ENCODE measurements at regions not wholly inside any gene's neighbourhood (a gene's known extent, or its start where the extent isn't known, plus 50 kb on each side); places are given as distances from the start of the nearest gene placed in this dataset.
"Not testable (repeated sequence)": the region's sequence is repeated elsewhere in the genome, so short reads cannot be mapped to it uniquely, and the experiment has no call there.

DNA sequence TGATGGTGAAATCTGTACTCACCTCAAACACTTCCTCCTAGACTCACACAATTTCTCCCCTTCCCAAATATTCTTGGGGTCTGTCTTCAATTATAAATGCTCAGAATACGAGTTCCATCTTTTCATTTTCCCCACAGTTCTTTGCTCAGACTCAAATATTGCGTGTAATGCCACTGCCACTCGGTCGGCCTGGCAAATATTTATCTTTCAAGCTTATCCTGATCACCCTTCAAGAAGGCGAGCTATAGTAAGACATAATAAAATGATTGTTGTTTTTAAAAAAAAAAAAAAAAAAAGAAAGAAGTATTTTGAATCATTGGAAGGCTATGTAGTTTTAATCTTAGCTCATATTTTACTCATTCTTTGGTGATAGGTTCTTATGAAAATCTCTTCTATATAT, 824.6 kb upstream of the GBE1 start:
- H3K4me1 ChIP-seq (ENCODE audit: control insufficient read depth, insufficient read depth, low read length); H3K36me3 ChIP-seq (ENCODE audit: control insufficient read depth, insufficient read depth, low read length); DNase-seq; H3K27me3 ChIP-seq (ENCODE audit: control insufficient read depth, insufficient read depth, low read length); H3K4me3 ChIP-seq (ENCODE audit: low read length); H3K27ac ChIP-seq (ENCODE audit: low read length): not testable (repeated sequence)
- WGBS (ENCODE audit: insufficient coverage, low lambda C conversion rate): no CpG with 5 or more reads among the region's 5 CpGs
- H3K9me3 ChIP-seq (ENCODE audit: control insufficient read depth, low read depth, low read length): peaks cover 11% of the 10 kb centered on the region

DNA sequence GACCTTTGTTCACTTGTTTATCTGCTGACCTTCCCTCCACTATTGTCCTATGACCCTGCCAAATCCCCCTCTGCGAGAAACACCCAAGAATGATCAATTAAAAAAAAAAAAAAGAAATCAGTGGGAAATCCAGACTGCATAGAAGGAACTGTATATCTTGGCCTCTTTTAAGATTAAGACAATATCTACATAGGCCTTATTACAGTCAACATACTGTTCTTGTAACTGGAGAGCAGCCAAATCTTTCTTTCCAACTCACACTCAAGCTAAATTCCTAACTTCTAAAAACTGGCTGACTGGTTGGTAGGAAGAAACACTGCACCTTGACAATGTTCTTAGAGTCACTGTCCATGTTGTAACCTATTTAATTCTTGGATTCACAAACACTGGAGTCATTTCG, 824.1 kb upstream of the GBE1 start:
- no CpG with 5 or more reads among the region's 2 CpGs for WGBS (ENCODE audit: insufficient coverage, low lambda C conversion rate)
- not testable (repeated sequence) for H3K27me3 ChIP-seq (ENCODE audit: control insufficient read depth, insufficient read depth, low read length); H3K27ac ChIP-seq (ENCODE audit: low read length); DNase-seq; H3K4me3 ChIP-seq (ENCODE audit: low read length); H3K4me1 ChIP-seq (ENCODE audit: control insufficient read depth, insufficient read depth, low read length); H3K36me3 ChIP-seq (ENCODE audit: control insufficient read depth, insufficient read depth, low read length)
- peaks cover 11% of the 10 kb centered on the region for H3K9me3 ChIP-seq (ENCODE audit: control insufficient read depth, low read depth, low read length)

GRCh38 chr3:82584861-82585260, 823.4 kb upstream of the GBE1 start:
- DNase-seq; H3K4me3 ChIP-seq (ENCODE audit: low read length); H3K27ac ChIP-seq (ENCODE audit: low read length); H3K4me1 ChIP-seq (ENCODE audit: control insufficient read depth, insufficient read depth, low read length); H3K27me3 ChIP-seq (ENCODE audit: control insufficient read depth, insufficient read depth, low read length); H3K36me3 ChIP-seq (ENCODE audit: control insufficient read depth, insufficient read depth, low read length): not testable (repeated sequence)
- H3K9me3 ChIP-seq (ENCODE audit: control insufficient read depth, low read depth, low read length): peaks cover 11% of the 10 kb centered on the region
- WGBS (ENCODE audit: insufficient coverage, low lambda C conversion rate): no CpG with 5 or more reads among the region's 27 CpGs

DNA sequence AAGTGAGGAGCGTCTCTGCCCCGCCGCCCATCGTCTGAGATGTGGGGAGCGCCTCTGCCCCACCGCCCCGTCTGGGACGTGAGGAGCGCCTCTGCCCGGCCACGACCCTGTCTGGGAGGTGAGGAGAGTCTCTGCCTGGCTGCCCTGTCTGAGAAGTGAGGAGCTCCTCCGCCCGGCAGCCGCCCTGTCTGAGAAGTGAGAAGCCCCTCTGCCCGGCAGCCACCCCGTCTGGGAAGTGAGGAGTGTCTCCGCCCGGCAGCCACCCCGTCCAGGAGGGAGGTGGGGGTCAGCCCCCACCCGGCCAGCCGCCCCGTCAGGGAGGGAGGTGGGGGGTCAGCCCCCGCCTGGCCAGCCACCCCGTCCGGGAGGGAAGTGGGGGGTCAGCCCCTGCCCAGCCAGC, 823.0 kb upstream of the GBE1 start:
- not testable (repeated sequence) for H3K36me3 ChIP-seq (ENCODE audit: control insufficient read depth, insufficient read depth, low read length); H3K4me3 ChIP-seq (ENCODE audit: low read length); H3K4me1 ChIP-seq (ENCODE audit: control insufficient read depth, insufficient read depth, low read length); H3K27ac ChIP-seq (ENCODE audit: low read length); H3K27me3 ChIP-seq (ENCODE audit: control insufficient read depth, insufficient read depth, low read length); DNase-seq
- WGBS (ENCODE audit: insufficient coverage, low lambda C conversion rate): no CpG with 5 or more reads among the region's 25 CpGs
- H3K9me3 ChIP-seq (ENCODE audit: control insufficient read depth, low read depth, low read length): peaks cover 11% of the 10 kb centered on the region

GRCh38 chr3:82581350-82581749, 819.9 kb upstream of the GBE1 start:
- H3K4me3 ChIP-seq (ENCODE audit: low read length): no peak overlapping the region
- H3K9me3 ChIP-seq (ENCODE audit: control insufficient read depth, low read depth, low read length): peaks cover 11% of the 10 kb centered on the region
- no peak overlapping the region for H3K27ac ChIP-seq (ENCODE audit: low read length)
- H3K27me3 ChIP-seq (ENCODE audit: control insufficient read depth, insufficient read depth, low read length): no peaks in the 10 kb centered on the region
- no peaks in the 10 kb centered on the region for H3K4me1 ChIP-seq (ENCODE audit: control insufficient read depth, insufficient read depth, low read length)
- WGBS (ENCODE audit: insufficient coverage, low lambda C conversion rate): 90% methylated on average over 1 of the region's 3 CpGs
- DNase-seq: no peak
- no peaks in the 10 kb centered on the region for H3K36me3 ChIP-seq (ENCODE audit: control insufficient read depth, insufficient read depth, low read length)

DNA sequence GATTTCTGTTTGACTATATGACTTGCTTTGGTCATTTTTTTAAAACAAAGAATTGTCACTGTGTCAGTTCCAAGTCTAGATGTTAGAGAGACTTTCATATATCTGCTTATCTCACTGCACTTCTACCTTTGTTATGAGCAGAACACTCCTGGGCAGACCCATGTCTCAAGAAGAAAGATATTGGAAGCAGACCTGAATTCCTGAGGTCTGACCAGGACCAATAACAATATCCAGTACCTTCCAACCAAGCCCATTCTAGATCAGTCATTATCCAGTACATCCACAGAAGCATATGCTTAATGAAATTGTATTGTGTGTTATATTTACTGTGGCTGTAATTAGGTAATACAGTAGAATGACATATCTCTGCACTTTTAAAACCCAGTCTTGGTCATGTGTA, 811.3 kb upstream of the GBE1 start:
- H3K9me3 ChIP-seq (ENCODE audit: control insufficient read depth, low read depth, low read length): no peaks in the 10 kb centered on the region

GRCh38 chr3:82568776-82569338, 807.4 kb upstream of the GBE1 start:
- Histone ChIP-seq H3K27ac (ENCODE audit: low read length) (no peak overlapping the region), H3K36me3 (ENCODE audit: control insufficient read depth, insufficient read depth, low read length) (no peaks in the 10 kb centered on the region), H3K27me3 (ENCODE audit: control insufficient read depth, insufficient read depth, low read length) (no peaks in the 10 kb centered on the region), H3K4me3 (ENCODE audit: low read length) (no peak overlapping the region), H3K4me1 (ENCODE audit: control insufficient read depth, insufficient read depth, low read length) (no peaks in the 10 kb centered on the region), H3K9me3 (ENCODE audit: control insufficient read depth, low read depth, low read length) (no peaks in the 10 kb centered on the region)
- WGBS (ENCODE audit: insufficient coverage, low lambda C conversion rate): 65% methylated on average over 2 of the region's 3 CpGs
- DNase-seq: no peak

More for the DNA sequence above, 811.3 kb upstream of the GBE1 start:
- Histone ChIP-seq H3K4me3 (ENCODE audit: low read length) (no peak overlapping the region), H3K36me3 (ENCODE audit: control insufficient read depth, insufficient read depth, low read length) (no peaks in the 10 kb centered on the region), H3K27ac (ENCODE audit: low read length) (no peak overlapping the region), H3K4me1 (ENCODE audit: control insufficient read depth, insufficient read depth, low read length) (no peaks in the 10 kb centered on the region), H3K27me3 (ENCODE audit: control insufficient read depth, insufficient read depth, low read length) (no peaks in the 10 kb centered on the region)
- no peak for DNase-seq

GRCh38 chr3:82567029-82567600, 805.7 kb upstream of the GBE1 start:
- Histone ChIP-seq H3K27me3 (ENCODE audit: control insufficient read depth, insufficient read depth, low read length) (no peaks in the 10 kb centered on the region), H3K27ac (ENCODE audit: low read length) (no peak overlapping the region), H3K9me3 (ENCODE audit: control insufficient read depth, low read depth, low read length) (no peaks in the 10 kb centered on the region), H3K36me3 (ENCODE audit: control insufficient read depth, insufficient read depth, low read length) (no peaks in the 10 kb centered on the region), H3K4me1 (ENCODE audit: control insufficient read depth, insufficient read depth, low read length) (no peaks in the 10 kb centered on the region), H3K4me3 (ENCODE audit: low read length) (no peak overlapping the region)
- no CpG with 5 or more reads among the region's 4 CpGs for WGBS (ENCODE audit: insufficient coverage, low lambda C conversion rate)
- no peak for DNase-seq

DNA sequence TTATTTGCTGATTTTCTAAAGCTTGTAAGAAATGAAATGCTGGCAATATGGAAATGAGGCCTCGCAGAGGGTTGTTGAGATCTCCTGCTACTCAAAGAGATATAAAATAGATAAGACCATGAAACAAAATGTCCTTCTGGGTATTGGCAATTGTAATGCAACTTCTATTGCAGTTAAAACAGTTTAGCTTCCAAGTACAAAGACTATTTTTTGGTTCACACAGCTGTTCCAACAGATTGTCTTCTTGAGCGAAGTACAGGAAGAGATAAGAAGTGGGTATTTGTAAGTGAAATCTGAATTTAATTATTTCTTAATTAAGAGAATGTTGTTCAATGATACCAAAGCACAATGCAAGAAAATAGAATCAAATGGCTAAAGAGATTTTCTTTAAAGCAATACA, 801.5 kb upstream of the GBE1 start:
- Histone ChIP-seq H3K27ac (ENCODE audit: low read length) (no peak overlapping the region), H3K9me3 (ENCODE audit: control insufficient read depth, low read depth, low read length) (no peaks in the 10 kb centered on the region), H3K27me3 (ENCODE audit: control insufficient read depth, insufficient read depth, low read length) (no peaks in the 10 kb centered on the region), H3K4me3 (ENCODE audit: low read length) (no peak overlapping the region), H3K36me3 (ENCODE audit: control insufficient read depth, insufficient read depth, low read length) (no peaks in the 10 kb centered on the region), H3K4me1 (ENCODE audit: control insufficient read depth, insufficient read depth, low read length) (no peaks in the 10 kb centered on the region)
- DNase-seq: no peak
- WGBS (ENCODE audit: insufficient coverage, low lambda C conversion rate): 0% methylated on average over 1 of the region's 2 CpGs

DNA sequence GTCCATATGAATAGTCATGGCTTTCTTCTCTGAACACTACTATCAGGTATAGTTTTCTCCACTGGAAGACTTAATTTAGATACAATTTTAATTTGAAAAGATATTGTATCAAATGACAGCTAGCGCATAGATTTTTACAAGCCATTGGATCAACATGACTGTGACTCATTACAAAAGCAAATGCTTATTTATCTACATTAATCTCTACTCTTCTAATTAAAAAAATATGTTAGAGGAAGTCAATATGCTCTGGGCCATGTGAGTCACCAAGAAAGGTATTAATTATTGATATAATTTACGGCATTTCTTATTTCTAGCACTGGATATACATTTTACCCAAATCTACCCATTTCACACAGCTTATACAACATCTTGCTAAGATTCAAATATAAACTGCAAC, 800.3 kb upstream of the GBE1 start:
- Histone ChIP-seq H3K4me1 (ENCODE audit: control insufficient read depth, insufficient read depth, low read length) (no peaks in the 10 kb centered on the region), H3K27me3 (ENCODE audit: control insufficient read depth, insufficient read depth, low read length) (no peaks in the 10 kb centered on the region), H3K27ac (ENCODE audit: low read length) (no peak overlapping the region), H3K36me3 (ENCODE audit: control insufficient read depth, insufficient read depth, low read length) (no peaks in the 10 kb centered on the region), H3K4me3 (ENCODE audit: low read length) (no peak overlapping the region), H3K9me3 (ENCODE audit: control insufficient read depth, low read depth, low read length) (no peaks in the 10 kb centered on the region)
- no peak for DNase-seq
- 80% methylated on average over 1 of the region's 2 CpGs for WGBS (ENCODE audit: insufficient coverage, low lambda C conversion rate)

- no peaks in the 10 kb centered on the region for H3K4me1 ChIP-seq (ENCODE audit: control insufficient read depth, insufficient read depth, low read length)
- WGBS (ENCODE audit: insufficient coverage, low lambda C conversion rate): 36% methylated on average over 1 of the region's 1 CpG
- H3K9me3 ChIP-seq (ENCODE audit: control insufficient read depth, low read depth, low read length): no peaks in the 10 kb centered on the region
- no peak overlapping the region for H3K4me3 ChIP-seq (ENCODE audit: low read length)
- no peak for DNase-seq
- no peak overlapping the region for H3K27ac ChIP-seq (ENCODE audit: low read length)
- no peaks in the 10 kb centered on the region for H3K27me3 ChIP-seq (ENCODE audit: control insufficient read depth, insufficient read depth, low read length)
- no peaks in the 10 kb centered on the region for H3K36me3 ChIP-seq (ENCODE audit: control insufficient read depth, insufficient read depth, low read length)
Observed at GRCh38 chr3:82558081-82558480, 796.6 kb upstream of the GBE1 start.

Measured in large intestine (tissue), 3 donors.